ENCODE measurements at regions not wholly inside any gene's neighbourhood (a gene's known extent, or its start where the extent isn't known, plus 50 kb on each side); places are given as distances from the start of the nearest gene placed in this dataset.
"Not testable (repeated sequence)": the region's sequence is repeated elsewhere in the genome, so short reads cannot be mapped to it uniquely, and the experiment has no call there.

- ATAC-seq (ENCODE audit: poor library complexity) (peak; percentile 91), DNase-seq (peak; percentile 47)
- intact Hi-C loops (cut with DNase I) = no loop called here
These were observed 51.2 kb upstream of the THRB start for GRCh38 chr3:24545887-24546286.

GRCh38 chr3:24548278-24548677 lies 53.6 kb upstream of the THRB start:
- ATAC-seq (ENCODE audit: poor library complexity) (peak; percentile 56), DNase-seq (no peak)
- intact Hi-C loops (cut with DNase I) = no loop called here

- DNase-seq = no peak
- ATAC-seq (ENCODE audit: poor library complexity) = no peak
- intact Hi-C loops (cut with DNase I) = no loop called here
These were observed 55.9 kb upstream of the THRB start for GRCh38 chr3:24550588-24550987.

DNA sequence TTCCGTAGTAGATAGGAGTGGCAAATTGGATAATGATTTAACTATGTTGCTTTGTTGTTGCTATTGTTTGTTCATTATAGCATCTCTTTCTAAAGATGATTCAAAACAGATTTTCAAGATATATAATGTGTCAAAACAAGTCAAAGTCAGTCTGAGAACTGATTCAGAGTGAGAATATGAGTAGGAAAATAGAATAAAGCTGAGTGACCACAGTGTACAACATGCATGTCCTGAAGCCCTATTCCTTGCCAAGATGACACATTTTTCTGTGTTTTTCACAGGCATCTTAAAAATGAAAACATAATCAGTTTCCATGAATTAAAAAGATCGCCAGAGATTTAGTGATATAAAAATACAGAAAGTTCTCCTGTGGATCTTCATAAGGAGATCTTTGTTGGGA lies 57.0 kb upstream of the THRB start:
- ATAC-seq (ENCODE audit: poor library complexity) = no peak
- intact Hi-C loops (cut with DNase I) = no loop called here
- no peak for DNase-seq

GRCh38 chr3:24562895-24563294 lies 68.2 kb upstream of the THRB start:
- no peak for ATAC-seq (ENCODE audit: poor library complexity)
- intact Hi-C loops (cut with DNase I) = no loop called here
- DNase-seq = no peak

- DNase-seq = no peak
- ATAC-seq (ENCODE audit: poor library complexity) = no peak
- intact Hi-C loops (cut with DNase I) = no loop called here
These were observed 70.4 kb upstream of the THRB start for GRCh38 chr3:24565053-24565452.

DNA sequence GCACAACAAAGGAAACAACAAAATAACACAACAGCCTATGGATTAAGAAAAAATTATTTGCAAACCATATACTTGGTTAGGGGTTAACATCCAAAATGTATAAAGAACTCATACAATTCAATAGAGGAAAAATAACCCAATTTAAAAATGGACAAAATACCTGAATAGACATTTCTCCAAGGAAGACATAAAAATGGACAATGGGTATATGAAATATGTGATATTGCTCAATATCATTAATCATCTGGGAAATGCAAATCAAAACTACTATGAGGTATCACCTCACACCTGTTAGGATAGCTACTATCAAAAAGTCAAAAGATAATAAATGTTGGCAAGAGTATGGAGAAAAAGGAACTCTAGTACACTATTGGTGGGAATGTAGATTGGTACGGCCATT lies 71.0 kb upstream of the THRB start:
- DNase-seq = no peak
- ATAC-seq (ENCODE audit: poor library complexity) = no peak
- intact Hi-C loops (cut with DNase I) = no loop called here

- no peak for DNase-seq
- intact Hi-C loops (cut with DNase I) = no loop called here
- ATAC-seq (ENCODE audit: poor library complexity) = no peak
These were observed 72.3 kb upstream of the THRB start for GRCh38 chr3:24566927-24567326.

- intact Hi-C loops (cut with DNase I) = not testable (repeated sequence)
These were observed 77.8 kb upstream of the THRB start for GRCh38 chr3:24572409-24572808.

GRCh38 chr3:24573576-24573975 lies 78.9 kb upstream of the THRB start:
- DNase-seq (no peak), ATAC-seq (ENCODE audit: poor library complexity) (no peak)
- intact Hi-C loops (cut with DNase I) = no loop called here

More at GRCh38 chr3:24572409-24572808, 77.8 kb upstream of the THRB start:
- not testable (repeated sequence) for DNase-seq; ATAC-seq (ENCODE audit: poor library complexity)

- ATAC-seq (ENCODE audit: poor library complexity) = no peak
- intact Hi-C loops (cut with DNase I) = no loop called here
- DNase-seq = no peak
These were observed 83.7 kb upstream of the THRB start for GRCh38 chr3:24578324-24578723.

DNA sequence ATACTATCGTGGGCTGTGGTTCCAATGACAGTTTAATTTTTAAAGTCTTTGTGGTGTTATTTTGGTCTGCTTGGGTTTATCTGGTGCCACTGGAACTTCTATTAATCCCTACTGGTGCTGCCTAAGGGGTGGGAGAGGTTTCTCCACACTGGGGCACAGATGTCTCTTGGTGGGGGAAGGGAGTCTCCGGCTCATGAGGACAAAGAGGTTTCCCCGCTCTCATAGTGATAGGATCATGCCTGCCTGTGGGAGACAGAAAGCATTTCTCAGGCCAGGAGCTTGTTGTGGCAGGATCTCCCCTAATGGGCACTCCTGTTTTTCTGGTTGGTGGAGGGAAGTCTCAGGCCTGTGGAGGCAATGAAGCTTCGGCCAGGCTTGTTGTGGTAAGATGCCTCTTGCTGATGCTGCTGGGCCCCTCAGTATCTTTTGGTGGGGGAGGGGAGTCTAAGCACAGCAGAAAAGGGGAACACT lies 84.3 kb upstream of the THRB start:
- intact Hi-C loops (cut with DNase I) = no loop called here
- DNase-seq (no peak), ATAC-seq (ENCODE audit: poor library complexity) (no peak)

DNA sequence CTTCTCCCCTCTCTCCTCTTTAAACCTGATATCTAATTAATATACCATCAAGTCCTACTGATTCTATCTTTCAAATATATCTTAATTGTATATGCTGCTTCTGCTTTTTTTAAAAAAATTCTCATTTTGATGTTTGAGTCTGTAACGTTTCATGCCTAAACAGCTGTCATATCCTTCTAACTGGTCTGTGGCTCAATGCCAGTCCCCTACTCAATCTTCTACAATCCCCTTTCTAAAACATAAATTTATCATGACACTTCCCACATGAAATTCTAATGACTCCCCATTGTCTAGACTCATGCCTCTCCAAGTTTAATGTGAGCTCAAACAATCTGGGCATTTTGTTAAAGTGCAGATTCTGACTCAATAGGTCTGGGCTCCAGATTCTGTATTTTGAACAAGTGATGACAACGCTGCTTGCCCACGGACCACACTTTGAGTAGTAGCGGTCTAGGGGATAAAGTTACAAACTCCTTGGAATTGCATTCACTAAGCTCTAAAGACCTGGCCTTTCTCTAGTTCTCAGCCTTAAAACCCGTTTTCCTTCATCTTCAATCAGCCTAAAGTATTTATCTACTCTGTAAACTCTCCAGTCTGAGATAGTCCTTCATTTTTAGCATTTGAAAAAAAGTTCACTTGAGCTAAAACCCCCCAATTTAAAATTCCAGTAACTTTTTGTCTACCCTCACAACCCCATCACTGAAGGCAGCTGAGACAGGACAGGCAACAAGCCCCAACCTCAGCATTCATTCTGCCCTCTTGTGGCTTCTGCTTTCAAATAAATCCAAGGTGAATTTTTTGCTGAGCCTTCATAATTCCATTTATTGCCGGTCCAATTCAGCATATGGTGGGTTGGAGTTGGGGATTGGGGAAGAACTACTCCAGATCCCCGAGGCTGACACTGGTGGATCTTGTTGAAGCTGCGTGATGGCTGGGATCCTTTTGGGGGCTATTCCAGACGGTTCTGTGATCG lies 88.1 kb upstream of the THRB start:
- ATAC-seq (ENCODE audit: poor library complexity) = peak; percentile 81
- intact Hi-C loops (cut with DNase I) = loop anchor here (10.0 kb wide), 2 partner anchors 88 to 318 kb away; partner anchors contain the start of gene THRB
- no peak for DNase-seq

DNA sequence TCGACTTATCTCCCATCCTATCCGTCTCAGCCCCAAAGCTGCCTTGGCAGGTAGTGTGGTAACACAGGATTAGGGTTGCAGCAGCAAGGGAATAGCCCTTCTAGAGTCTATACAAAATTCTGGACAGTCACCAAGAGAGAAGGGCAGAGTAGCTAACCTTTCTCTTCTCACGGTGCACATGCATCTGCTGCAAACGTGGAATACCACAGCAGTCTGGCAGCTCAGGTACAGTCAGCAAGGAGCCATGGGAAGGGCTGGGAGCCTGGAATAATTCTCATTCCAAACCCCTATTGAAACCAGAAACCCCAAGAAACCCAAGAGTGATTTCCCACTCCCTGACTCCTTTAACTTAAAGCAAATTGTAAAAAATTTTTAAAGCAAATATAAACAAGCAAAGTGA lies 92.3 kb upstream of the THRB start:
- intact Hi-C loops (cut with DNase I) = loop anchor here (10.0 kb wide), 2 partner anchors 92 to 322 kb away; partner anchors contain the start of gene THRB
- DNase-seq (no peak), ATAC-seq (ENCODE audit: poor library complexity) (no peak)

- DNase-seq (no peak), ATAC-seq (ENCODE audit: poor library complexity) (no peak)
- intact Hi-C loops (cut with DNase I) = loop anchor here (10.0 kb wide), 2 partner anchors 94 to 324 kb away; partner anchors contain the start of gene THRB
These were observed 94.2 kb upstream of the THRB start for GRCh38 chr3:24588629-24589512.

- no peak for ATAC-seq (ENCODE audit: poor library complexity)
- no peak for DNase-seq
- intact Hi-C loops (cut with DNase I) = loop anchor here (10.0 kb wide), 2 partner anchors 95 to 325 kb away; partner anchors contain the start of gene THRB
These were observed 94.8 kb upstream of the THRB start for GRCh38 chr3:24589513-24589851.

GRCh38 chr3:24589931-24590880 lies 95.6 kb upstream of the THRB start:
- DNase-seq (no peak), ATAC-seq (ENCODE audit: poor library complexity) (no peak)
- intact Hi-C loops (cut with DNase I) = loop anchor here (10.0 kb wide), 2 partner anchors 95 to 325 kb away; partner anchors contain the start of gene THRB

DNA sequence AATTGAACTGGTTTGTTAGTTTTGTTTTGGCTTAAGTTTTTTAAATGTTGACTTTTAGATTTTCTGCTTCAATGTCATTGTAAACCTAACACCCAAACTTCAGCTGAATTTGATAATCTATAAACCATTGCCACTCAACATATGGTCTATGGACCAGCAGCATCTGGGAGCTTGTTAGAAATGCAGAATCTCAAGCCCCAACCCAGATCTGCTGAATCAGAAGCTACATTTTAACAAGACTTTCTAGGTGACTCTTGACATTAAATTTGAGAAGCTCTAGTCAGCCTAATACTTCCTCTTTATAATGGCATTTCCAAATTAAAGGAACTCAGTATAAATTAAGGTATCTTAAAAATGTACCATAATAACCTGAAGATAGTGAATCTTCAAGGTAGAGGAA lies 96.5 kb upstream of the THRB start:
- intact Hi-C loops (cut with DNase I) = no loop called here
- no peak for ATAC-seq (ENCODE audit: poor library complexity)

More for the DNA sequence above, 96.5 kb upstream of the THRB start:
- no peak for DNase-seq

Data from Right ventricle myocardium superior (tissue), 1 donor.